SK-N-SH treated with all-trans-retinoic acid at 6 μM for 48 hours (cell line): ENCODE measurements at regions not wholly inside any gene's neighbourhood (a gene's known extent, or its start where the extent isn't known, plus 50 kb on each side); places are given as distances from the start of the nearest gene placed in this dataset.

ENCODE experiments used
- ISL1 ChIP-seq: fragments of 250-450 bp; sonication (Bioruptor Pico); IDR thresholded peaks from 2 replicates; pipeline ENCODE4 v2.1.2; 2022; ENCODE audit warnings: mild to moderate bottlenecking, moderate library complexity
- TOX ChIP-seq: fragments of 250-450 bp; sonication (Bioruptor Pico); IDR thresholded peaks from 2 replicates; pipeline ENCODE4 v1.8.0; 2021; ENCODE audit warnings: mild to moderate bottlenecking, moderate library complexity, borderline replicate concordance
- ZFP3 ChIP-seq: fragments of 250-450 bp; sonication (Bioruptor Pico); IDR thresholded peaks from 2 replicates; pipeline ENCODE4 v1.5.0; 2020; ENCODE audit warnings: mild to moderate bottlenecking, moderate library complexity
- TF ChIP-seq, protein P1 (sequence below): fragments of 250-450 bp; sonication (Bioruptor Pico); IDR thresholded peaks from 2 replicates; pipeline ENCODE4 v1.5.0; 2020; ENCODE audit warnings: mild to moderate bottlenecking, moderate library complexity
- TF ChIP-seq, protein P2 (sequence below): fragments of 250-450 bp; sonication (Bioruptor Pico); IDR thresholded peaks from 2 replicates; pipeline ENCODE4 v1.5.1; 2020; ENCODE audit warnings: low read depth, mild to moderate bottlenecking, moderate library complexity

DNA sequence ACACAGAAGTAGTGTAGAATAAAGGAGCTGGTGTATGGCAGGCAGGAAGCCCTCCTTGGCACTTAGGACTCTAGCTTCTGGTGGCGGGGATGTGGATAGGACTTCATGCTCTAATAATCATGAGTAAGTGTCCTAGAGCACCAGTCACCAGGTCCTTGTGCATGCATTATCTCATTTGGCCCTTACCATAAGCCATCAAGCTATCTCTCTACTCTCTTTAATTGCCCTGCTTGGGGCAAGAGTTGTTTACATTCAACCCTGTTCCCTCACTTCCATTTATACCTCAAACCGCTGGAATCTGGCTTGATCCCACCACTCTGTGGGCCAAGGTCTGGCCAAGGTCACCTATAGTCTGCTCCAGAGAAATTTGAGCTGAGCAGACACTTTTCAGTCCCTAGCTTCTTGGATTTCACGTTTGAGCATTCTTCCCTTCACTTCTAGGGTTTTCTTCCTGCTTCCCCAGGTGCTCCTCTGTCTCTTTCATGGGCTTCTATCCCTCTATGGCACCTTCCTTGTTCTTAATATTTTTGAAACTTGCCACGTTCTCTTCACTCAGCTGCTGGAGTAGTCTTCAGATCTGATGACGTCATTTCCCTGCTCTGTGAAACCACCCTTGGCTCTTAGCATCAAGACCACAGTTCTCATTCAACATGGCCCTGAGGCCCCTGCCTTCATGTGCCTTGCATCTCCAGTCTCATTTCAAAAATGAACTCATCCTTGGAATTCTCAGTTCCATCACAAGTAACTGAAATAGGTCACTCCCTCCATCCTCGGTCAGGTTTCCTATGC is 94.9 kb upstream of the GATA6 start:
- TF ChIP-seq, protein P1, sequence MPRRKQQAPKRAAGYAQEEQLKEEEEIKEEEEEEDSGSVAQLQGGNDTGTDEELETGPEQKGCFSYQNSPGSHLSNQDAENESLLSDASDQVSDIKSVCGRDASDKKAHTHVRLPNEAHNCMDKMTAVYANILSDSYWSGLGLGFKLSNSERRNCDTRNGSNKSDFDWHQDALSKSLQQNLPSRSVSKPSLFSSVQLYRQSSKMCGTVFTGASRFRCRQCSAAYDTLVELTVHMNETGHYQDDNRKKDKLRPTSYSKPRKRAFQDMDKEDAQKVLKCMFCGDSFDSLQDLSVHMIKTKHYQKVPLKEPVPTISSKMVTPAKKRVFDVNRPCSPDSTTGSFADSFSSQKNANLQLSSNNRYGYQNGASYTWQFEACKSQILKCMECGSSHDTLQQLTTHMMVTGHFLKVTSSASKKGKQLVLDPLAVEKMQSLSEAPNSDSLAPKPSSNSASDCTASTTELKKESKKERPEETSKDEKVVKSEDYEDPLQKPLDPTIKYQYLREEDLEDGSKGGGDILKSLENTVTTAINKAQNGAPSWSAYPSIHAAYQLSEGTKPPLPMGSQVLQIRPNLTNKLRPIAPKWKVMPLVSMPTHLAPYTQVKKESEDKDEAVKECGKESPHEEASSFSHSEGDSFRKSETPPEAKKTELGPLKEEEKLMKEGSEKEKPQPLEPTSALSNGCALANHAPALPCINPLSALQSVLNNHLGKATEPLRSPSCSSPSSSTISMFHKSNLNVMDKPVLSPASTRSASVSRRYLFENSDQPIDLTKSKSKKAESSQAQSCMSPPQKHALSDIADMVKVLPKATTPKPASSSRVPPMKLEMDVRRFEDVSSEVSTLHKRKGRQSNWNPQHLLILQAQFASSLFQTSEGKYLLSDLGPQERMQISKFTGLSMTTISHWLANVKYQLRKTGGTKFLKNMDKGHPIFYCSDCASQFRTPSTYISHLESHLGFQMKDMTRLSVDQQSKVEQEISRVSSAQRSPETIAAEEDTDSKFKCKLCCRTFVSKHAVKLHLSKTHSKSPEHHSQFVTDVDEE (CRISPR knock-in tag): no peak
- TF ChIP-seq ISL1 (CRISPR knock-in tag) (no peak), TOX (CRISPR knock-in tag) (no peak), ZFP3 (no peak)
- TF ChIP-seq, protein P2, sequence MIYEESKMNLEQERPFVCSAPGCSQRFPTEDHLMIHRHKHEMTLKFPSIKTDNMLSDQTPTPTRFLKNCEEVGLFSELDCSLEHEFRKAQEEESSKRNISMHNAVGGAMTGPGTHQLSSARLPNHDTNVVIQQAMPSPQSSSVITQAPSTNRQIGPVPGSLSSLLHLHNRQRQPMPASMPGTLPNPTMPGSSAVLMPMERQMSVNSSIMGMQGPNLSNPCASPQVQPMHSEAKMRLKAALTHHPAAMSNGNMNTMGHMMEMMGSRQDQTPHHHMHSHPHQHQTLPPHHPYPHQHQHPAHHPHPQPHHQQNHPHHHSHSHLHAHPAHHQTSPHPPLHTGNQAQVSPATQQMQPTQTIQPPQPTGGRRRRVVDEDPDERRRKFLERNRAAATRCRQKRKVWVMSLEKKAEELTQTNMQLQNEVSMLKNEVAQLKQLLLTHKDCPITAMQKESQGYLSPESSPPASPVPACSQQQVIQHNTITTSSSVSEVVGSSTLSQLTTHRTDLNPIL: no peak
